Natural killer cell (primary cell): ENCODE measurements at regions not wholly inside any gene's neighbourhood (a gene's known extent, or its start where the extent isn't known, plus 50 kb on each side); places are given as distances from the start of the nearest gene placed in this dataset.

Experiments
- ATAC-seq, 3 donors: fragments of 150-1000 bp in 2 of 3; fragments of 200-7000 bp in 1 of 3; cut with Tn5 transposase; 1 replicate in 1 of 3; 2 replicates in 2 of 3; pipeline ENCODE4 v1.10.0; 2021; ENCODE audit warnings: mild to moderate bottlenecking in 2 of 3, moderate library complexity in 2 of 3
- DNase-seq, 2 donors: peaks; one replicate each; pipeline versions ENCODE4 v3.0.0 to v3.0.0-alpha.2; 2013 to 2021; ENCODE audit warnings: mixed read lengths in 1 of 2
- H3K27ac ChIP-seq: one replicate; pipeline ENCODE4 v1.5.1; 2013; ENCODE audit warnings: mild to moderate bottlenecking, low read length
- H3K27me3 ChIP-seq: one replicate; pipeline ENCODE4 v1.6.1; 2013; ENCODE audit warnings: low read length; ENCODE audit not compliant: control insufficient read depth, insufficient read depth
- H3K36me3 ChIP-seq: one replicate; pipeline ENCODE4 v1.6.1; 2013; ENCODE audit warnings: low read length; ENCODE audit not compliant: control insufficient read depth, insufficient read depth
- H3K4me1 ChIP-seq: one replicate; pipeline ENCODE4 v1.6.1; 2013; ENCODE audit warnings: low read length; ENCODE audit not compliant: control insufficient read depth, insufficient read depth
- H3K4me3 ChIP-seq: one replicate; pipeline ENCODE4 v1.5.1; 2013; ENCODE audit warnings: low read length
- H3K9me3 ChIP-seq: one replicate; pipeline ENCODE4 v1.6.1; 2013; ENCODE audit warnings: low read length; ENCODE audit not compliant: control insufficient read depth, insufficient read depth
- H3K27ac Mint-ChIP-seq, 2 donors: one replicate each; pipeline ENCODE4 v1.8.0; 2022; ENCODE audit warnings: mild to moderate bottlenecking in 2 of 2, mixed read lengths in 2 of 2, moderate library complexity in 1 of 2
- H3K27me3 Mint-ChIP-seq, 2 donors: one replicate each; pipeline ENCODE4 v1.8.0; 2022; ENCODE audit warnings: low read depth in 2 of 2, mixed read lengths in 2 of 2
- H3K36me3 Mint-ChIP-seq: one replicate; pipeline ENCODE4 v1.8.0; 2022; ENCODE audit warnings: mixed read lengths
- H3K4me1 Mint-ChIP-seq, 2 donors: one replicate each; pipeline ENCODE4 v1.8.0; 2022; ENCODE audit warnings: mixed read lengths in 2 of 2
- H3K4me3 Mint-ChIP-seq: one replicate; pipeline ENCODE4 v1.8.0; 2022; ENCODE audit warnings: mild to moderate bottlenecking, moderate library complexity, mixed read lengths
- H3K9me3 Mint-ChIP-seq, 2 donors: one replicate each; pipeline ENCODE4 v1.8.0; 2022; ENCODE audit warnings: mixed read lengths in 2 of 2
- WGBS: methylation state at CpG from one replicate; pipeline ENCODE4 v1.1.7; 2013; ENCODE audit warnings: missing lambda C conversion rate; ENCODE audit not compliant: insufficient coverage; 5-methylcytosine and 5-hydroxymethylcytosine counted together
- intact Hi-C: fragments of 100-400 bp; cut with micrococcal nuclease; formaldehyde crosslinking; loops from one replicate; pipeline ENCODE4 v1.14.2; 2022
- TF ChIP-seq, protein P1 (sequence below): fragments of 200-600 bp; IDR thresholded peaks from one replicate; pipeline ENCODE4 v1.8.0; 2022; ENCODE audit warnings: antibody characterized with exemption

DNA sequence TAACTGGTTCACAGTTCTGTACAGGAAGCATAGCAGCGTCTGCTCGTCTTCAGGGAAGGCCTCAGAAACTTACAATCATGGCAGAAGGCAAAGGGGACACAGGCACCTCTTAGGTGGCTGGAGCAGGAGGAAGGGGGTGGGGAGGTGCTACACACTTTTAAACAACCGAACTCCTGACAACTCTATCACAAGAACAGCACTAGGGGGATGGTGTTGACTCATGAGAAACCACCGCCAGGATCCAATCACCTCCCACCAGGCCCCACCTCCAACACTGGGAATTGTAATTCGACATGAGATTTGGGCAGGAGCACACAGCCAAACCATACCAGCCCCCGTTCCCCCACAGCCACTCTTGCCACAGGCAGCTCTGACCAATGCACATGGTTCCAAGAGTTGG, 306.3 kb upstream of the POU3F1 start:
- Mint-ChIP-seq H3K4me3 (no peak overlapping the region), H3K27me3 (peaks cover 12 to 36% of the 10 kb centered on the region in 2 donors), H3K27ac (no peak overlapping the region), H3K9me3 (peaks cover 3% of the 10 kb centered on the region in 2 donors), H3K36me3 (no peaks in the 10 kb centered on the region), H3K4me1 (no peaks in the 10 kb centered on the region)
- Histone ChIP-seq H3K4me3 (no peak overlapping the region), H3K36me3 (no peaks in the 10 kb centered on the region), H3K27ac (no peak overlapping the region), H3K4me1 (no peaks in the 10 kb centered on the region), H3K27me3 (peaks cover 2% of the 10 kb centered on the region), H3K9me3 (no peaks in the 10 kb centered on the region)
- ATAC-seq, result no peak
- intact Hi-C loops, result no loop called here
- TF ChIP-seq, protein P1, sequence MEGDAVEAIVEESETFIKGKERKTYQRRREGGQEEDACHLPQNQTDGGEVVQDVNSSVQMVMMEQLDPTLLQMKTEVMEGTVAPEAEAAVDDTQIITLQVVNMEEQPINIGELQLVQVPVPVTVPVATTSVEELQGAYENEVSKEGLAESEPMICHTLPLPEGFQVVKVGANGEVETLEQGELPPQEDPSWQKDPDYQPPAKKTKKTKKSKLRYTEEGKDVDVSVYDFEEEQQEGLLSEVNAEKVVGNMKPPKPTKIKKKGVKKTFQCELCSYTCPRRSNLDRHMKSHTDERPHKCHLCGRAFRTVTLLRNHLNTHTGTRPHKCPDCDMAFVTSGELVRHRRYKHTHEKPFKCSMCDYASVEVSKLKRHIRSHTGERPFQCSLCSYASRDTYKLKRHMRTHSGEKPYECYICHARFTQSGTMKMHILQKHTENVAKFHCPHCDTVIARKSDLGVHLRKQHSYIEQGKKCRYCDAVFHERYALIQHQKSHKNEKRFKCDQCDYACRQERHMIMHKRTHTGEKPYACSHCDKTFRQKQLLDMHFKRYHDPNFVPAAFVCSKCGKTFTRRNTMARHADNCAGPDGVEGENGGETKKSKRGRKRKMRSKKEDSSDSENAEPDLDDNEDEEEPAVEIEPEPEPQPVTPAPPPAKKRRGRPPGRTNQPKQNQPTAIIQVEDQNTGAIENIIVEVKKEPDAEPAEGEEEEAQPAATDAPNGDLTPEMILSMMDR, result no peak
- 58% methylated on average over 5 of the region's 6 CpGs for WGBS
- no peak for DNase-seq

DNA sequence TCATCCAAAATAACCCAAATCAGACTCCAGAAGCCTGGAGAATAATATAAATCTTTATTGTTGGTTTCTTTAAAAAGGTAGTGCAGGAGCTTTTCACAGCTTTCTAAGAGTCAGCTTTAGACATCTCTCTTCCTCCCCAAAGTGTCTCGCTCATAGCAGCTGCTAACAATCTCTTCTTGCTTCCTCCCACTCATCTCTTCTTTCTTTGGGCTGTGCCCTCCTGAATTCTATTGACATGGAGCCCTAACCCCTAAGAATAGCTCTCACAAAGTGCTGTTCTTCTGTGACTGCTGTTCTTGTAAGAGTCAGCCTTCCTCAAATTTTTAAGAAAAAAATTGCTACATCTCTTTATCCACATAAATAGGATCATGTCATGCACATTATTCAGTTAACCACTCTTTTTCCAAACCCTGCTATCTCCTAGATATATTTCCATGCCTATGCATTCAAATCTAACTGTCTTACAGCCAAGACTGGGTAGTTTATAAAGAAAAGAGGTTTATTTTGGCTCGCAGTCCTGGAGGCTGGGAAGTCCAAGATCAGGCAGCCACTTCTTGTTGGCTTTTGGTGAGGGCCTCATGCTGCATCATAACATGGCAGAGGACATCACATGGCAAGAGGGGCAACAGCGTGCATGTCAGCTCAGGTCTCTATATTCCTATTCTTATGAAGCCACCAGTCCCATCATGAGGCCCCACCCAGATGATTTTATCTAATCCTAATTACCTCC, 301.0 kb upstream of the POU3F1 start:
- ATAC-seq (no peak), DNase-seq (no peak)
- no peaks in the 10 kb centered on the region for H3K27me3 ChIP-seq
- no peaks in the 10 kb centered on the region for H3K36me3 ChIP-seq
- H3K4me1 Mint-ChIP-seq, result no peaks in the 10 kb centered on the region
- H3K27ac Mint-ChIP-seq, result no peak overlapping the region
- no peaks in the 10 kb centered on the region for H3K4me1 ChIP-seq
- intact Hi-C loops, result no loop called here
- no peaks in the 10 kb centered on the region for H3K9me3 ChIP-seq
- H3K4me3 Mint-ChIP-seq, result no peak overlapping the region
- TF ChIP-seq, protein P1, result no peak
- H3K27me3 Mint-ChIP-seq, result peaks cover 18 to 29% of the 10 kb centered on the region in 2 donors
- H3K4me3 ChIP-seq, result no peak overlapping the region
- WGBS, result 87% methylated on average over 3 of the region's 3 CpGs
- no peak overlapping the region for H3K27ac ChIP-seq
- H3K9me3 Mint-ChIP-seq, result peaks cover 3% of the 10 kb centered on the region in 2 donors
- no peaks in the 10 kb centered on the region for H3K36me3 Mint-ChIP-seq

DNA sequence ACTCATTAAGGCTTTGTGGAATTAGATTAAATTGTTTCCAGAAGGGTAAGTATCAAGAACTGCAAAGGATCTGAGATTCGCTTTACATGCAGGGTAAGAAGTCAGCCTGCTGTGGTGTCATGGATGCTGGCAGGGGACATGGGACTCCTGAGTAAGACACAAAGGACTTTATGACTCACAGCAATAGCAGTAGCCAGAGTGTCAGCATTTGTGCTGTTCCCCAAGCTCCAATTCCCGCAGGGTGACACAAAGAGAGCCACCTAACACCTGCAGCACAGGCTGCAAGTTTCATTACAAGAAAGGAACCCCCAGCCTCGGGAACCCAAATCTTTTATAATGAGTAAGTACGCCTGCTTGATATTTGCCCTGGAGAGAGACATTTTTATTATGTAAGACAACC, 298.1 kb upstream of the POU3F1 start:
- H3K9me3 ChIP-seq, result no peaks in the 10 kb centered on the region
- H3K9me3 Mint-ChIP-seq, result peaks cover 3% of the 10 kb centered on the region in 2 donors
- no peaks in the 10 kb centered on the region for H3K4me1 ChIP-seq
- H3K36me3 ChIP-seq, result no peaks in the 10 kb centered on the region
- H3K27ac ChIP-seq, result no peak overlapping the region
- H3K27me3 ChIP-seq, result no peaks in the 10 kb centered on the region
- H3K27ac Mint-ChIP-seq, result no peak overlapping the region
- DNase-seq, result no peak
- TF ChIP-seq, protein P1, result no peak
- H3K4me3 ChIP-seq, result no peak overlapping the region
- H3K36me3 Mint-ChIP-seq, result no peaks in the 10 kb centered on the region
- H3K27me3 Mint-ChIP-seq, result peaks cover 26 to 35% of the 10 kb centered on the region in 2 donors
- no peaks in the 10 kb centered on the region for H3K4me1 Mint-ChIP-seq
- intact Hi-C loops, result no loop called here
- WGBS, result 76% methylated on average over 2 of the region's 4 CpGs
- ATAC-seq, result no peak
- H3K4me3 Mint-ChIP-seq, result no peak overlapping the region

DNA sequence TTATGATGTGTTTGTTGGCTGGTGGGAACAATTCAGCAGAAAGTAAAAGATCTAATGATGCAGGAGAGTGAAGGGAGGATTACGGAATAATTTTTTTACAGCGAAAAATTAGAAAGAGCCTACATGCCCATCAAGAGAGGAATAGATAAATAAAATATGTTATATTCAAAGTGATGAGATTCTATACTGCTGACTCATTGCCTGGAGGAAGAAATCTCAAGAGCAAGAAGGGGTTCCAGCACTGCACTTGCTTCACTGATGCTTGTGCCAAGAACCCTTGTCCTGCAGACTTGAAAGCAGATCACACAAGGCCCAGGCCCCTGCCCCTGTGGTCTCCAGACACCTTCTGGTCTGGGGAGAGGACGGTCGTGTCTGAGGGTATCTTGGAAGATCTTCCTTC, 295.1 kb upstream of the POU3F1 start:
- Mint-ChIP-seq H3K36me3 (no peaks in the 10 kb centered on the region), H3K4me1 (no peaks in the 10 kb centered on the region), H3K27ac (no peak overlapping the region), H3K27me3 (peaks cover 25 to 29% of the 10 kb centered on the region in 2 donors), H3K9me3 (no peaks in the 10 kb centered on the region), H3K4me3 (no peak overlapping the region)
- H3K27ac ChIP-seq, result no peak overlapping the region
- ATAC-seq (no peak), DNase-seq (no peak)
- no peak overlapping the region for H3K4me3 ChIP-seq
- no peaks in the 10 kb centered on the region for H3K4me1 ChIP-seq
- intact Hi-C loops, result no loop called here
- 89% methylated on average over 4 of the region's 4 CpGs for WGBS
- TF ChIP-seq, protein P1, result no peak
- no peaks in the 10 kb centered on the region for H3K27me3 ChIP-seq
- H3K9me3 ChIP-seq, result no peaks in the 10 kb centered on the region
- no peaks in the 10 kb centered on the region for H3K36me3 ChIP-seq
